Ovary (tissue), 7 donors: ENCODE measurements at regions not wholly inside any gene's neighbourhood (a gene's known extent, or its start where the extent isn't known, plus 50 kb on each side); places are given as distances from the start of the nearest gene placed in this dataset.

Experiments used
- DNase-seq, 5 donors: peaks; one replicate each; pipeline ENCODE4 v3.0.0-alpha.2; 2019 to 2020
- H3K27ac ChIP-seq, 2 donors: fragments of 200-600 bp; one replicate each; pipeline versions ENCODE4 v1.5.1 to v1.8.0; 2019 to 2022
- H3K27me3 ChIP-seq: fragments of 200-600 bp; one replicate; pipeline ENCODE4 v1.8.0; 2022
- H3K36me3 ChIP-seq: fragments of 200-600 bp; sonication (generic); one replicate; pipeline ENCODE4 v1.5.1; 2019
- H3K4me1 ChIP-seq: one replicate; pipeline ENCODE4 v1.8.1; 2013; ENCODE audit warnings: mild to moderate bottlenecking, moderate library complexity; ENCODE audit not compliant: insufficient read depth
- H3K4me3 ChIP-seq: fragments of 200-600 bp; sonication (generic); one replicate; pipeline ENCODE4 v1.5.1; 2017
- H3K9me3 ChIP-seq, 2 donors: fragments of 200-600 bp in 1 of 2; sonication (generic) in 1 of 2; one replicate each; pipeline versions ENCODE4 v1.5.1 to v1.8.1; 2013 to 2019; ENCODE audit warnings: mild to moderate bottlenecking in 1 of 2, moderate library complexity in 1 of 2
- CTCF ChIP-seq, 3 donors: fragments of 450-650 bp in 2 of 3; fragments of 200-600 bp in 1 of 3; IDR thresholded peaks; one replicate each; pipeline versions ENCODE4 v1.5.1 to v1.8.0; 2016 to 2022; ENCODE audit warnings: antibody characterized with exemption in 3 of 3, mild to moderate bottlenecking in 1 of 3
- EP300 ChIP-seq: sonication (generic); formaldehyde crosslinking; IDR thresholded peaks from one replicate; pipeline ENCODE4 v1.6.1; 2017; ENCODE audit warnings: antibody characterized with exemption
- POLR2A ChIP-seq: fragments of 450-650 bp; IDR thresholded peaks from one replicate; pipeline ENCODE4 v1.6.1; 2017; ENCODE audit warnings: antibody characterized with exemption, mild to moderate bottlenecking, moderate library complexity
- WGBS, 3 donors: extraction: QIAGEN DNeasy Blood & Tissue Kit in 1 of 3; methylation state at CpG; one replicate each; pipeline versions ENCODE4 v1.1.5 to v1.1.7; 2013 to 2017; 5-methylcytosine and 5-hydroxymethylcytosine counted together
- intact Hi-C, 4 donors: fragments of 100-400 bp; cut with DNase I; formaldehyde crosslinking; loops; one replicate each; pipeline versions ENCODE4 v1.11.0 to v1.15.1; 2022 to 2023
- donor health status: DM: no; HTN: no; CAD: no; lungs with moderate emphysema.
- donor health status: DM: no; HTN: no; CAD: no.
- donor health status: Bipolar disorder and iron deficiency.
- donor health status: DM: no; HTN: no; CAD: no.
- donor health status: DM: yes; HTN: yes; CAD: no.

- DNase-seq, result no peak
- TF ChIP-seq POLR2A (no peak), CTCF (IDR thresholded peaks at IDR 0.05) (no peak), EP300 (no peak)
- H3K36me3 ChIP-seq, result no peaks in the 10 kb centered on the region
- H3K9me3 ChIP-seq, result no peaks in the 10 kb centered on the region
- 96 to 97% (median 96%) methylated on average over 1 of the region's 1 CpG for WGBS, 3 donors
- H3K4me1 ChIP-seq, result peaks cover 6% of the 10 kb centered on the region
- no peak overlapping the region for H3K27ac ChIP-seq
- H3K27me3 ChIP-seq, result no peaks in the 10 kb centered on the region
- intact Hi-C loops, result no loop called here
- no peak overlapping the region for H3K4me3 ChIP-seq
Observed at GRCh38 chr16:79931721-79932120, 331.2 kb upstream of the MAF start.

- H3K4me1 ChIP-seq, result peaks cover 6% of the 10 kb centered on the region
- peak overlapping the region in 1 of 2 donors; percentile 44 for H3K27ac ChIP-seq
- no peak overlapping the region for H3K4me3 ChIP-seq
- TF ChIP-seq CTCF (IDR thresholded peaks at IDR 0.05) (no peak), EP300 (no peak), POLR2A (no peak)
- no peaks in the 10 kb centered on the region for H3K27me3 ChIP-seq
- intact Hi-C loops, result no loop called here
- 1 to 5% (median 3%) methylated on average over 2 of the region's 2 CpGs for WGBS, 3 donors
- H3K9me3 ChIP-seq, result no peaks in the 10 kb centered on the region
- no peaks in the 10 kb centered on the region for H3K36me3 ChIP-seq
- DNase-seq, result no peak
Observed at GRCh38 chr16:79929260-79929965, 328.9 kb upstream of the MAF start.

GRCh38 chr16:79928142-79928873 is 327.8 kb upstream of the MAF start:
- Histone ChIP-seq H3K4me3 (no peak overlapping the region), H3K36me3 (no peaks in the 10 kb centered on the region), H3K4me1 (peaks cover 6% of the 10 kb centered on the region), H3K27ac (peak overlapping the region in 1 of 2 donors; percentile 44), H3K27me3 (no peaks in the 10 kb centered on the region), H3K9me3 (no peaks in the 10 kb centered on the region)
- TF ChIP-seq CTCF (IDR thresholded peaks at IDR 0.05) (no peak), POLR2A (no peak), EP300 (no peak)
- intact Hi-C loops, result no loop called here
- 25 to 30% (median 25%) methylated on average over 9 of the region's 9 CpGs for WGBS, 3 donors
- DNase-seq, result peak; percentile 45 to 75 (median 70)

GRCh38 chr16:79926451-79927205 is 326.1 kb upstream of the MAF start:
- no peaks in the 10 kb centered on the region for H3K9me3 ChIP-seq
- no peak for DNase-seq
- 83 to 89% (median 88%) methylated on average over 11 of the region's 11 CpGs for WGBS, 3 donors
- H3K27me3 ChIP-seq, result no peaks in the 10 kb centered on the region
- peaks cover 6% of the 10 kb centered on the region for H3K4me1 ChIP-seq
- no peaks in the 10 kb centered on the region for H3K36me3 ChIP-seq
- TF ChIP-seq CTCF (IDR thresholded peaks at IDR 0.05), result no peak
- H3K27ac ChIP-seq, result no peak overlapping the region
- intact Hi-C loops, result no loop called here
- H3K4me3 ChIP-seq, result no peak overlapping the region
